ENCODE measurements at regions not wholly inside any gene's neighbourhood (a gene's known extent, or its start where the extent isn't known, plus 50 kb on each side); places are given as distances from the start of the nearest gene placed in this dataset.

DNA sequence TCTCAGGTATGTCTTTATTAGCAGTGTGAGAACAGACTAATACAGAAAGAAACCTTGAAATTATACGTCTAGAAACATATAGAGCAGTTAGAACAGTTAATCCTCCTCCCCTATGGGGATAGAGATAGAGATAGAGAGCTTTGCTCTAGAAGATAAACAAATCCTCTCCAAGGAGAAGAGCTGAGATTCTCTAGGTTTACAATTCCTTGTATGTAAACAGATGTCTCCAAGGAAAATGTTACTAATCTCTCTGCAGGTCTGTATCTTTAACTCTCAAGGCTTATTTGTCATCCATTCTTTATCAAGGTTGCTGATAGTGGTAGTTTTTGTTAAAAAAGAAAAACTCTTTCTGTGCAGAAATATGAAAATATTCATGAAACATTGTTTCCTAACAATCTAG lies 282.1 kb upstream of the GIMD1 start:
- H3K27me3 Mint-ChIP-seq (ENCODE audit: low read depth): no peaks in the 10 kb centered on the region
- no peak for DNase-seq
- H3K36me3 Mint-ChIP-seq (ENCODE audit: low read depth): no peaks in the 10 kb centered on the region
- H3K4me1 Mint-ChIP-seq (ENCODE audit: low read depth): no peaks in the 10 kb centered on the region
- CTCF ChIA-PET: no interaction called here
- H3K27ac Mint-ChIP-seq: no peak overlapping the region
- H3K4me3 Mint-ChIP-seq: no peak overlapping the region
- no peak for ATAC-seq
- POLR2A ChIA-PET: no interaction called here
- no peaks in the 10 kb centered on the region for H3K9me3 Mint-ChIP-seq (ENCODE audit: insufficient read depth)

DNA sequence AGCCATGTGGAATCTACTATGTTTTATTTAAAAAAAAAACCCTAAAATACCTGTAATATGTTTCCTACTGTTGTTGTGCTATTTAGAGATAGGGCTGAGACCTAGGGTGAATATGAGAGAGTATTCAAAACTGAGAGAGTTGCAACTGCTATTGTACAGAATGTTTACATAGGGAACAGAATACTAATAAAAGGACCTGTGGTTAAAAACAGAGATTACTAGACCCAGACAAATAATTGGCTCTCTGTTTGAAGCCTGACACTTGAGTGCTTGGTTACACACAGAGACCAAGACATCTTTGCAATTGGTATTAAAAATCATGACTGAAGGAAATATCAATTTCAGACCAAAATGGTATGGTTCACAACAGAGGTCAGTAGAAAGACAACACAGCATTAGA lies 278.9 kb upstream of the GIMD1 start:
- Mint-ChIP-seq H3K36me3 (ENCODE audit: low read depth) (no peaks in the 10 kb centered on the region), H3K27ac (no peak overlapping the region), H3K9me3 (ENCODE audit: insufficient read depth) (no peaks in the 10 kb centered on the region), H3K4me3 (no peak overlapping the region), H3K27me3 (ENCODE audit: low read depth) (no peaks in the 10 kb centered on the region), H3K4me1 (ENCODE audit: low read depth) (no peaks in the 10 kb centered on the region)
- no peak for DNase-seq
- no peak for ATAC-seq
- POLR2A ChIA-PET: no interaction called here
- CTCF ChIA-PET: no interaction called here

DNA sequence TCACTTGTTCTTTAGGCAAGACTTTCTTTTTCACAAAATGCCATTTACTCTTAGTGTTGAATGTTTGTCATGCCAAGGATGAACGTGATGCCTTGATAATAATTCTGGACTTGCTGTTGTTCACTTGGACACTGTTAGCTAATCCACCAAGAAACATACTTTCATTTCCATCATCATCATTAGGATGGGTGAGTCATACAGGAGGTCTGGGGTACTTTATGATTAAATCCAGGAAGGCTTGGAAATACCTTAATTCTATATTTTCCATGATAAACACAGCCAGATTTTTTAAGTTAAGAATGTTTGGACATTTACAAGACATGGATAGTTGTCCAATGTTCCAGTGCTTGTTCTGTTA lies 260.7 kb upstream of the GIMD1 start:
- CTCF ChIA-PET: no interaction called here

GRCh38 chr4:106628586-106629267 lies 260.1 kb upstream of the GIMD1 start:
- ChIA-PET POLR2A (no interaction called here), CTCF (no interaction called here)
- Mint-ChIP-seq H3K9me3 (ENCODE audit: insufficient read depth) (no peaks in the 10 kb centered on the region), H3K27ac (no peak overlapping the region), H3K27me3 (ENCODE audit: low read depth) (no peaks in the 10 kb centered on the region), H3K36me3 (ENCODE audit: low read depth) (no peaks in the 10 kb centered on the region), H3K4me1 (ENCODE audit: low read depth) (no peaks in the 10 kb centered on the region), H3K4me3 (no peak overlapping the region)
- DNase-seq (no peak), ATAC-seq (no peak)

More for the DNA sequence above, 260.7 kb upstream of the GIMD1 start:
- no peaks in the 10 kb centered on the region for H3K27me3 Mint-ChIP-seq (ENCODE audit: low read depth)
- no peaks in the 10 kb centered on the region for H3K9me3 Mint-ChIP-seq (ENCODE audit: insufficient read depth)
- DNase-seq (no peak), ATAC-seq (no peak)
- POLR2A ChIA-PET: no interaction called here
- H3K27ac Mint-ChIP-seq: no peak overlapping the region
- no peaks in the 10 kb centered on the region for H3K4me1 Mint-ChIP-seq (ENCODE audit: low read depth)
- H3K36me3 Mint-ChIP-seq (ENCODE audit: low read depth): no peaks in the 10 kb centered on the region
- H3K4me3 Mint-ChIP-seq: no peak overlapping the region

- no peak overlapping the region for H3K27ac Mint-ChIP-seq
- H3K36me3 Mint-ChIP-seq (ENCODE audit: low read depth): no peaks in the 10 kb centered on the region
- H3K4me1 Mint-ChIP-seq (ENCODE audit: low read depth): no peaks in the 10 kb centered on the region
- POLR2A ChIA-PET: no interaction called here
- DNase-seq (no peak), ATAC-seq (no peak)
- H3K9me3 Mint-ChIP-seq (ENCODE audit: insufficient read depth): no peaks in the 10 kb centered on the region
- no peak overlapping the region for H3K4me3 Mint-ChIP-seq
- CTCF ChIA-PET: no interaction called here
- no peaks in the 10 kb centered on the region for H3K27me3 Mint-ChIP-seq (ENCODE audit: low read depth)
Measured at GRCh38 chr4:106627051-106627450, 258.5 kb upstream of the GIMD1 start.

- Mint-ChIP-seq H3K27ac (no peak overlapping the region), H3K4me1 (ENCODE audit: low read depth) (no peaks in the 10 kb centered on the region), H3K4me3 (no peak overlapping the region), H3K27me3 (ENCODE audit: low read depth) (no peaks in the 10 kb centered on the region), H3K36me3 (ENCODE audit: low read depth) (no peaks in the 10 kb centered on the region), H3K9me3 (ENCODE audit: insufficient read depth) (no peaks in the 10 kb centered on the region)
- no peak for ATAC-seq
- DNase-seq: no peak
- ChIA-PET POLR2A (no interaction called here), CTCF (no interaction called here)
Measured at GRCh38 chr4:106624671-106625070, 256.1 kb upstream of the GIMD1 start.

DNA sequence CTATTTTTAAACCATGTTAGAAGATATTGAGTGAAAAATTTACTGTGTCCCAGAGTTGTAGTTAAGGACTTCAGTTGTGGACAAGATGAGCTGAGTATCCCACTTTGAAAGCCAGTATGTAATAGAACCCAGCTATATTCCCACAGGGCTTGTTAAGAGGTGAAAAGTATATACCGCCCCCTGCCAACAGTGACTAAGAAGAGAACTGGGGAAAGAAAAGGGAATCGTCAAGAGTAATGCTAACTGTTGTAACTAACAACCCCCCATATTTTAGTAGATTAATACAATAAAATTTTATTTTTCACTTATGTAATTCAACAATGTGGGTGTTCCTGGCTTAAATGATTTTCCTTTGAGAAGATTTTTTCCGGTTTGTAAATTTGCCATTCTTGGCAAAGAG lies 250.4 kb upstream of the GIMD1 start:
- ATAC-seq: no peak
- Mint-ChIP-seq H3K36me3 (ENCODE audit: low read depth) (no peaks in the 10 kb centered on the region), H3K27ac (no peak overlapping the region), H3K27me3 (ENCODE audit: low read depth) (no peaks in the 10 kb centered on the region), H3K4me3 (no peak overlapping the region), H3K9me3 (ENCODE audit: insufficient read depth) (no peaks in the 10 kb centered on the region), H3K4me1 (ENCODE audit: low read depth) (no peaks in the 10 kb centered on the region)
- ChIA-PET CTCF (no interaction called here), POLR2A (no interaction called here)
- no peak for DNase-seq

DNA sequence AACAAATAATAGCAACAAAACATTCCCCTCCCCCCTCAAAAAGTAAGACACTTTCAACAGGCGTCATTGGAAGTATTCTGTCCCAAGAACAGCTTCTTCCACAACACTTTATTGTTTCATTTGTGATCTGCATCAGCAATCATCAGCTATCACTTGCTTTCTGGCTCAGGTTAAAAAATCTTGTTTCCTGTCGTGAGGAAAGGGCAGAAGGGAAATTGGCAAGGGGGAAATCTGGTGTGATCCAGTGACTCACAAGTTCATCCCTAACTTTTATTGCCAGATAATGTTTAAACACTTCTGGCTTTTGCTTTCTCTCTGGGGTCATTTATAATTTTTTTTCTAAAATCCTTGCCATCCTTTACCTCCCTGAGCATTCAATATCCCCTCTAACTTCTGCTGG lies 247.4 kb upstream of the GIMD1 start:
- H3K36me3 Mint-ChIP-seq (ENCODE audit: low read depth): no peaks in the 10 kb centered on the region
- ATAC-seq (no peak), DNase-seq (no peak)
- POLR2A ChIA-PET: no interaction called here
- no peaks in the 10 kb centered on the region for H3K9me3 Mint-ChIP-seq (ENCODE audit: insufficient read depth)
- H3K27ac Mint-ChIP-seq: no peak overlapping the region
- CTCF ChIA-PET: no interaction called here
- no peaks in the 10 kb centered on the region for H3K27me3 Mint-ChIP-seq (ENCODE audit: low read depth)
- H3K4me3 Mint-ChIP-seq: no peak overlapping the region
- no peaks in the 10 kb centered on the region for H3K4me1 Mint-ChIP-seq (ENCODE audit: low read depth)

GRCh38 chr4:106615410-106615945 lies 246.9 kb upstream of the GIMD1 start:
- no peak overlapping the region for H3K27ac Mint-ChIP-seq
- ChIA-PET POLR2A (no interaction called here), CTCF (no interaction called here)
- no peaks in the 10 kb centered on the region for H3K36me3 Mint-ChIP-seq (ENCODE audit: low read depth)
- H3K27me3 Mint-ChIP-seq (ENCODE audit: low read depth): no peaks in the 10 kb centered on the region
- DNase-seq: no peak
- H3K4me3 Mint-ChIP-seq: no peak overlapping the region
- ATAC-seq: no peak
- H3K4me1 Mint-ChIP-seq (ENCODE audit: low read depth): no peaks in the 10 kb centered on the region
- no peaks in the 10 kb centered on the region for H3K9me3 Mint-ChIP-seq (ENCODE audit: insufficient read depth)

DNA sequence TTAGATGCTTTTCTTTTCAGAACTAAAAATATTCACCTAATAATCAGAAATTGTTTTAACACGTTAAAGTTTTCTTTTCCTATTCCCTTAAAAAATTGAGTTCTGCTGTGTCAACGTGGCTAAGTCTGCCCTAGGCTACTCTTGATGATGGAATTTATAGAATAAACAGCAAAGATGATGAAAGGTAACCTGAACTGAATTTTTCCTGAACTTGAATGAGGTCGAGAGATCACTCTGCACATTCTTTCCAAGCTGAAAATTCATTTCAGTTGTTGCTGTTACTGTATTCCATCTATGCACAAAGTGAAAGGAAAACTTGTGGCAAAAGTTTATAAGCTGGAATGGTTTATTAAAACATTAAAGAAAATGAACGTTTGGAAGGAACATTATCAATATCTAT lies 245.9 kb upstream of the GIMD1 start:
- H3K27me3 Mint-ChIP-seq (ENCODE audit: low read depth): no peaks in the 10 kb centered on the region
- H3K4me1 Mint-ChIP-seq (ENCODE audit: low read depth): no peaks in the 10 kb centered on the region
- no peak overlapping the region for H3K4me3 Mint-ChIP-seq
- H3K27ac Mint-ChIP-seq: no peak overlapping the region
- DNase-seq (no peak), ATAC-seq (no peak)
- CTCF ChIA-PET: no interaction called here
- no peaks in the 10 kb centered on the region for H3K9me3 Mint-ChIP-seq (ENCODE audit: insufficient read depth)
- no peaks in the 10 kb centered on the region for H3K36me3 Mint-ChIP-seq (ENCODE audit: low read depth)
- POLR2A ChIA-PET: no interaction called here

GRCh38 chr4:106609917-106610316 lies 241.3 kb upstream of the GIMD1 start:
- DNase-seq (no peak), ATAC-seq (no peak)
- Mint-ChIP-seq H3K27ac (no peak overlapping the region), H3K9me3 (ENCODE audit: insufficient read depth) (no peaks in the 10 kb centered on the region), H3K4me3 (no peak overlapping the region), H3K36me3 (ENCODE audit: low read depth) (no peaks in the 10 kb centered on the region), H3K27me3 (ENCODE audit: low read depth) (no peaks in the 10 kb centered on the region), H3K4me1 (ENCODE audit: low read depth) (no peaks in the 10 kb centered on the region)
- CTCF ChIA-PET: no interaction called here
- POLR2A ChIA-PET: no interaction called here

DNA sequence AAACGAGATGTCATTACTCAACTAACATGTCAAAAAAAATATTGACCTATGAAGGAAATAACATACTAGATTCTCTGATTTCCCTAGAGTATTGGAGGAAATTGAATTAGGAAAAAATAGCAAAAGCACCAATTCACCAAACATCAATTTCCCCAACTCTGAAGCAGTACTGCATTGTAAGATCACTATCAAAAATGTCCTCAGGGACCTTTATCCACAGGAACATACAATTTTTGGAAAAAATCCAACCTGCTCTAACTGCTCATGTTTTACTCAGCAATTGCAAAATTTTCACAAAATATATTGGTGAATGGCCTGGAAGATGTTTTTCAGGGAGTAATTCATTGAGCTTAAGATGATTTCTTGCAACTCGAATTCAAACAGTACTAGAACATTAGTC lies 239.0 kb upstream of the GIMD1 start:
- ChIA-PET POLR2A (no interaction called here), CTCF (no interaction called here)
- H3K36me3 Mint-ChIP-seq (ENCODE audit: low read depth): no peaks in the 10 kb centered on the region
- H3K27ac Mint-ChIP-seq: no peak overlapping the region
- ATAC-seq (no peak), DNase-seq (no peak)
- H3K4me3 Mint-ChIP-seq: no peak overlapping the region
- no peaks in the 10 kb centered on the region for H3K27me3 Mint-ChIP-seq (ENCODE audit: low read depth)
- H3K9me3 Mint-ChIP-seq (ENCODE audit: insufficient read depth): no peaks in the 10 kb centered on the region
- no peaks in the 10 kb centered on the region for H3K4me1 Mint-ChIP-seq (ENCODE audit: low read depth)

DNA sequence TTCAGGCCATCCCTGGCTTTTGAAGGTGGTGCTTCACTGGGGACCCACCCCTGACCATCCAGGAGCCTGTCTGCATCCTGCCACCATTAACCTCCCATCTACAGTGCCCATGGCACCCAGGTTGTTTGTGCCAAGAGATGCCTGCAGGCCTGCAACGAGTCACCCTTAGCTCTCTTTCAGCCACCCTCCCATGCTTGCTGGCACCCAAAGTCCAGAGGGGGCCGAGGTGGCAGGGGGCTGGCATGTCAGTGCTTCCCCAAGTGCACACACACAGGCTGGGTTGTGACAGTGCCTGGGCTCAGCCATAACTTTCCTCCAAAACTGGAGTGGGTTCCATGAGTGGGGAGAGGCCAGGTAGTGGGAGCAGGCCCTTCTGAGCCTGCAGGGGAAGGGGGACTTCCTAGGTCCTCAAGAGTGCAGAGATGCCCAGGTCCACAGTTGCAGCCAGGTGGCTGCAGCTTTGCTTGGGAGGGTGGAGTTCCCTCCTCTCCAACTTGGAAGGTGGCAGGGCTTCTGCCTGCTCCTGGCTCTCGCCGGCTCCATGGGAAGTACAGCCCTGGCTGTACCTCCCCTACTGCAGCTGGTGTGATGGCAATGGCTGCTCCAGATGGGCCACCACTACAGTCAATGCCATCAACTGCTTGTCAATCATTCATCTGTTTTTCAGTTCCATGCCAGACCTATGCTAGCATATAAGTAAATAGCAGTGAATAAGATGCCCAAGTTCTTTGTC lies 235.9 kb upstream of the GIMD1 start:
- Mint-ChIP-seq H3K27me3 (ENCODE audit: low read depth) (no peaks in the 10 kb centered on the region), H3K4me3 (no peak overlapping the region), H3K9me3 (ENCODE audit: insufficient read depth) (no peaks in the 10 kb centered on the region), H3K36me3 (ENCODE audit: low read depth) (no peaks in the 10 kb centered on the region), H3K27ac (no peak overlapping the region), H3K4me1 (ENCODE audit: low read depth) (no peaks in the 10 kb centered on the region)
- POLR2A ChIA-PET: no interaction called here
- ATAC-seq: no peak
- CTCF ChIA-PET: no interaction called here
- no peak for DNase-seq

Data from activated CD8-positive, alpha-beta T cell treated with anti-CD3 and anti-CD28 coated beads, Interleukin-2, amount 10 ng/mL, durations not matched to agents 7 days and 5 days (primary cell).